ENCODE measurements at regions not wholly inside any gene's neighbourhood (a gene's known extent, or its start where the extent isn't known, plus 50 kb on each side); places are given as distances from the start of the nearest gene placed in this dataset.
"Not testable (repeated sequence)": the region's sequence is repeated elsewhere in the genome, so short reads cannot be mapped to it uniquely, and the experiment has no call there.

GRCh38 chr13:43968251-43968942 lies 88.7 kb downstream of the LACC1 start:
- peaks cover 0 to 27% of the 10 kb centered on the region in 2 experiments; a peak in 2 of 4 replicates for H3K9me3 ChIP-seq (ENCODE audit: insufficient read depth in 2 of 2, low read depth in 1 of 2, low read length in 1 of 2)
- H4K91ac ChIP-seq (replicated peaks; ENCODE audit: insufficient read length, low read length); H3K27ac ChIP-seq (ENCODE audit: low read depth, low read length); POLR2A ChIA-PET (ENCODE audit: partially characterized antibody); H3K4me1 ChIP-seq (replicated peaks in 1 of 4; ENCODE audit: control insufficient read depth in 3 of 4, insufficient read depth in 4 of 4, low read length in 3 of 4); DNase-seq (ENCODE audit: low read depth in 1 of 2, low spot score in 2 of 2); H2AK5ac ChIP-seq (ENCODE audit: low read depth, low read length); H2BK120ac ChIP-seq (replicated peaks; ENCODE audit: low read depth, low read length); H2BK15ac ChIP-seq (ENCODE audit: low read length); FAIRE-seq; H3K36me3 ChIP-seq (ENCODE audit: control insufficient read depth in 2 of 4, insufficient read depth in 4 of 4, low read length in 3 of 4); H4K8ac ChIP-seq (ENCODE audit: extremely low read depth, insufficient read depth, low read length); H4K20me1 ChIP-seq (replicated peaks in 1 of 2; ENCODE audit: control insufficient read depth in 1 of 2, insufficient read depth in 2 of 2, low read length in 2 of 2); H3K56ac ChIP-seq (replicated peaks; ENCODE audit: insufficient read length, low read depth, low read length); H4K5ac ChIP-seq (ENCODE audit: insufficient read length, low read depth, low read length); H3K79me1 ChIP-seq (ENCODE audit: low read depth, low read length); H2BK5ac ChIP-seq (ENCODE audit: low read depth, low read length); H3K4ac ChIP-seq (replicated peaks; ENCODE audit: insufficient read length, low read depth, low read length); H3K79me2 ChIP-seq (ENCODE audit: control insufficient read depth in 1 of 2, insufficient read depth in 2 of 2, low read length in 2 of 2); H3K4me3 ChIP-seq (ENCODE audit: extremely low read depth in 1 of 4, insufficient read depth in 2 of 4, low read depth in 3 of 4, low read length in 4 of 4); H3K23me2 ChIP-seq (ENCODE audit: low read depth, low read length); H2AFZ ChIP-seq (ENCODE audit: low read length); H2BK20ac ChIP-seq (ENCODE audit: low read length); H2BK12ac ChIP-seq (ENCODE audit: low read depth, low read length); H3K14ac ChIP-seq (ENCODE audit: insufficient read length); H3K23ac ChIP-seq (ENCODE audit: insufficient read length); H3K4me2 ChIP-seq (ENCODE audit: insufficient read depth in 1 of 2, low read depth in 2 of 2, low read length in 2 of 2); H3K18ac ChIP-seq (ENCODE audit: extremely low read depth, low read length); H3K27me3 ChIP-seq (replicated peaks in 1 of 4; ENCODE audit: control insufficient read depth in 3 of 4, extremely low read depth in 1 of 4, insufficient read depth in 3 of 4, low read length in 3 of 4); H3K9ac ChIP-seq (replicated peaks in 1 of 4; ENCODE audit: extremely low read depth in 1 of 4, low read depth in 3 of 4, low read length in 3 of 4): not testable (repeated sequence)
- 88% methylated on average over 30 of the region's 63 CpGs; no CpG with 5 or more reads in 1 of the 2 experiments for WGBS, 2 experiments (ENCODE audit: extremely low coverage in 1 of 2, insufficient coverage in 1 of 2, insufficient read length in 1 of 2, insufficient replicate concordance in 2 of 2, low coverage in 1 of 2, low lambda C conversion rate in 2 of 2, missing lambda C conversion rate in 1 of 2)
- CTCF ChIA-PET (ENCODE audit: partially characterized antibody) = interaction anchor here (0.5 kb wide), 1 partner anchor 60 kb away, joined by 3 read pairs; no protein-coding TSS in a partner anchor
